ENCODE measurements at regions not wholly inside any gene's neighbourhood (a gene's known extent, or its start where the extent isn't known, plus 50 kb on each side); places are given as distances from the start of the nearest gene placed in this dataset.

GRCh38 chr2:116098049-116098448 lies 1655.6 kb downstream of the DPP10 start:
- TF ChIP-seq EZH2 (IDR thresholded peaks at IDR 0.05; ENCODE audit: low read length) (no peak), CTCF (optimal IDR thresholded peaks at IDR 0.05 in 1 of 3, IDR thresholded peaks at IDR 0.05 in 1 of 3, conservative IDR thresholded peaks at IDR 0.05 in 1 of 3; ENCODE audit: extremely low read depth in 1 of 3, insufficient read depth in 2 of 3, low read length in 3 of 3) (no peak)
